ENCODE measurements at regions not wholly inside any gene's neighbourhood (a gene's known extent, or its start where the extent isn't known, plus 50 kb on each side); places are given as distances from the start of the nearest gene placed in this dataset.

- no peak overlapping the region for H2BK15ac ChIP-seq (ENCODE audit: low read length)
- H2BK12ac ChIP-seq (ENCODE audit: low read depth, low read length), result no peak overlapping the region; the same call in 1 of the 2 replicates
- H3K18ac ChIP-seq (ENCODE audit: extremely low read depth, low read length), result no peak overlapping the region
- H2BK120ac ChIP-seq (replicated peaks; ENCODE audit: low read depth, low read length), result no peak overlapping the region
- no peaks in the 10 kb centered on the region for H3K79me1 ChIP-seq (ENCODE audit: low read depth, low read length)
- no peak overlapping the region for H3K4me2 ChIP-seq (ENCODE audit: insufficient read depth in 1 of 2, low read depth in 2 of 2, low read length in 2 of 2)
- DNase-seq (ENCODE audit: low read depth in 1 of 2, low spot score in 2 of 2) (no peak), FAIRE-seq (no peak)
- no peak overlapping the region for H4K91ac ChIP-seq (replicated peaks; ENCODE audit: insufficient read length, low read length)
- no peaks in the 10 kb centered on the region for H3K4me1 ChIP-seq (replicated peaks in 1 of 4; ENCODE audit: control insufficient read depth in 3 of 4, insufficient read depth in 4 of 4, low read length in 3 of 4)
- no peak overlapping the region for H3K4me3 ChIP-seq (ENCODE audit: extremely low read depth in 1 of 4, insufficient read depth in 2 of 4, low read depth in 3 of 4, low read length in 4 of 4)
- H3K56ac ChIP-seq (replicated peaks; ENCODE audit: insufficient read length, low read depth, low read length), result no peak overlapping the region
- H3K23me2 ChIP-seq (ENCODE audit: low read depth, low read length), result no peaks in the 10 kb centered on the region; the same call in 1 of the 2 replicates
- H3K23ac ChIP-seq (ENCODE audit: insufficient read length), result no peak overlapping the region
- POLR2A ChIA-PET (ENCODE audit: partially characterized antibody), result no interaction called here
- H3K14ac ChIP-seq (ENCODE audit: insufficient read length), result no peak overlapping the region
- H3K9me3 ChIP-seq (ENCODE audit: insufficient read depth in 2 of 2, low read depth in 1 of 2, low read length in 1 of 2), result no peaks in the 10 kb centered on the region
- TF ChIP-seq YY1 (IDR thresholded peaks at IDR 0.05; ENCODE audit: low read depth, low read length) (no peak), POLR2A (IDR thresholded peaks at IDR 0.05; ENCODE audit: control extremely low read depth in 1 of 2, low read depth in 2 of 2, low read length in 2 of 2) (no peak)
- H3K36me3 ChIP-seq (ENCODE audit: control insufficient read depth in 2 of 4, insufficient read depth in 4 of 4, low read length in 3 of 4), result no peaks in the 10 kb centered on the region
- H3K79me2 ChIP-seq (ENCODE audit: control insufficient read depth in 1 of 2, insufficient read depth in 2 of 2, low read length in 2 of 2), result no peaks in the 10 kb centered on the region
- H2AFZ ChIP-seq (ENCODE audit: low read length), result peak overlapping the region; percentile 55; the same call in 1 of the 2 replicates
- H3K9ac ChIP-seq (replicated peaks in 1 of 4; ENCODE audit: extremely low read depth in 1 of 4, low read depth in 3 of 4, low read length in 3 of 4), result no peak overlapping the region
- CTCF ChIA-PET (ENCODE audit: partially characterized antibody), result interaction anchor here (0.6 to 0.9 kb wide), 2 partner anchors 12 to 1184 kb away, joined by 3 to 5 read pairs; no protein-coding TSS in a partner anchor
- no peak overlapping the region for H4K8ac ChIP-seq (ENCODE audit: extremely low read depth, insufficient read depth, low read length)
- H2AK5ac ChIP-seq (ENCODE audit: low read depth, low read length), result no peak overlapping the region
- H2BK5ac ChIP-seq (ENCODE audit: low read depth, low read length), result no peak overlapping the region
- no peak overlapping the region for H3K4ac ChIP-seq (replicated peaks; ENCODE audit: insufficient read length, low read depth, low read length)
- 94% methylated on average over 6 of the region's 6 CpGs; no CpG with 5 or more reads in 1 of the 2 experiments for WGBS, 2 experiments (ENCODE audit: extremely low coverage in 1 of 2, insufficient coverage in 1 of 2, insufficient read length in 1 of 2, insufficient replicate concordance in 2 of 2, low coverage in 1 of 2, low lambda C conversion rate in 2 of 2, missing lambda C conversion rate in 1 of 2)
- H4K20me1 ChIP-seq (replicated peaks in 1 of 2; ENCODE audit: control insufficient read depth in 1 of 2, insufficient read depth in 2 of 2, low read length in 2 of 2), result no peaks in the 10 kb centered on the region
- no peak overlapping the region for H2BK20ac ChIP-seq (ENCODE audit: low read length)
- H3K27me3 ChIP-seq (replicated peaks in 1 of 4; ENCODE audit: control insufficient read depth in 3 of 4, extremely low read depth in 1 of 4, insufficient read depth in 3 of 4, low read length in 3 of 4), result no peaks in the 10 kb centered on the region
- H4K5ac ChIP-seq (ENCODE audit: insufficient read length, low read depth, low read length), result no peak overlapping the region
- no peak overlapping the region for H3K27ac ChIP-seq (ENCODE audit: low read depth, low read length)
Observed at GRCh38 chr7:81211204-81211933, 292.5 kb upstream of the SEMA3C start.
